Upper lobe of right lung (tissue), 1 donor: ENCODE measurements at regions not wholly inside any gene's neighbourhood (a gene's known extent, or its start where the extent isn't known, plus 50 kb on each side); places are given as distances from the start of the nearest gene placed in this dataset.

Source experiments
- ATAC-seq: fragments of 200-7000 bp; cut with Tn5 transposase; one replicate; pipeline ENCODE4 v1.9.1; 2020; ENCODE audit warnings: mild to moderate bottlenecking, moderate library complexity
- DNase-seq: peaks from one replicate; pipeline ENCODE4 v3.0.0-alpha.2; 2020
- H3K27ac ChIP-seq: fragments of 200-600 bp; one replicate; pipeline ENCODE4 v1.8.0; 2022
- H3K27me3 ChIP-seq: fragments of 200-600 bp; one replicate; pipeline ENCODE4 v1.8.0; 2022; ENCODE audit warnings: mild to moderate bottlenecking
- H3K36me3 ChIP-seq: fragments of 200-600 bp; one replicate; pipeline ENCODE4 v1.8.0; 2022
- H3K4me1 ChIP-seq: fragments of 200-600 bp; one replicate; pipeline ENCODE4 v1.8.0; 2022
- H3K4me3 ChIP-seq: fragments of 200-600 bp; one replicate; pipeline ENCODE4 v1.8.0; 2022; ENCODE audit warnings: mild to moderate bottlenecking
- H3K9me3 ChIP-seq: fragments of 200-600 bp; one replicate; pipeline ENCODE4 v1.8.0; 2022
- intact Hi-C: fragments of 100-400 bp; cut with DNase I; formaldehyde crosslinking; loops from one replicate; pipeline ENCODE4 v1.11.0; 2022
- TF ChIP-seq, protein P1 (sequence below): fragments of 200-600 bp; IDR thresholded peaks from one replicate; pipeline ENCODE4 v1.8.0; 2022; ENCODE audit warnings: antibody characterized with exemption
- donor health status: DM: no; HTN: yes; CAD: no; lungs with severe emphysema.

DNA sequence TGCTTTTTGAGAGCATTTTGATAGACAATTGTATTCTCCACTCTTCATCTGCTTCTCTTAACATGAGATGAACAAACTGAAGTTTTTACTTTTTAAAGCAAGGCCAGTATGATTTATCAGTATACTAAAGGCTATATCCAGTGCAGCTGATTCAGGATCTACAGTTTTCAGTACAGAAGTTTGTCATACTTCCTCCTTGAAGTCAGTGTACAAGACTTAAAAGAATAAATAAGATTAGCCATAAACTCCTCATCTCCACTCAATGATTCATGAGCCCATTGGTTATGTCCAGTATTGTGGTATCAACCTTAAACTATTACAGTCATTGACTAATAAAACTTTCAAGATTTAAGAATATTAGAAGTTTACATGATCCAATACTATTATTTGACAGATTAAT is 374.8 kb upstream of the EPHA7 start:
- DNase-seq (no peak), ATAC-seq (no peak)
- intact Hi-C loops: no loop called here
- no peak overlapping the region for H3K27ac ChIP-seq
- no peaks in the 10 kb centered on the region for H3K9me3 ChIP-seq
- no peak overlapping the region for H3K4me3 ChIP-seq
- no peaks in the 10 kb centered on the region for H3K36me3 ChIP-seq
- TF ChIP-seq, protein P1, sequence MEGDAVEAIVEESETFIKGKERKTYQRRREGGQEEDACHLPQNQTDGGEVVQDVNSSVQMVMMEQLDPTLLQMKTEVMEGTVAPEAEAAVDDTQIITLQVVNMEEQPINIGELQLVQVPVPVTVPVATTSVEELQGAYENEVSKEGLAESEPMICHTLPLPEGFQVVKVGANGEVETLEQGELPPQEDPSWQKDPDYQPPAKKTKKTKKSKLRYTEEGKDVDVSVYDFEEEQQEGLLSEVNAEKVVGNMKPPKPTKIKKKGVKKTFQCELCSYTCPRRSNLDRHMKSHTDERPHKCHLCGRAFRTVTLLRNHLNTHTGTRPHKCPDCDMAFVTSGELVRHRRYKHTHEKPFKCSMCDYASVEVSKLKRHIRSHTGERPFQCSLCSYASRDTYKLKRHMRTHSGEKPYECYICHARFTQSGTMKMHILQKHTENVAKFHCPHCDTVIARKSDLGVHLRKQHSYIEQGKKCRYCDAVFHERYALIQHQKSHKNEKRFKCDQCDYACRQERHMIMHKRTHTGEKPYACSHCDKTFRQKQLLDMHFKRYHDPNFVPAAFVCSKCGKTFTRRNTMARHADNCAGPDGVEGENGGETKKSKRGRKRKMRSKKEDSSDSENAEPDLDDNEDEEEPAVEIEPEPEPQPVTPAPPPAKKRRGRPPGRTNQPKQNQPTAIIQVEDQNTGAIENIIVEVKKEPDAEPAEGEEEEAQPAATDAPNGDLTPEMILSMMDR: no peak
- H3K27me3 ChIP-seq: no peaks in the 10 kb centered on the region
- H3K4me1 ChIP-seq: no peaks in the 10 kb centered on the region

DNA sequence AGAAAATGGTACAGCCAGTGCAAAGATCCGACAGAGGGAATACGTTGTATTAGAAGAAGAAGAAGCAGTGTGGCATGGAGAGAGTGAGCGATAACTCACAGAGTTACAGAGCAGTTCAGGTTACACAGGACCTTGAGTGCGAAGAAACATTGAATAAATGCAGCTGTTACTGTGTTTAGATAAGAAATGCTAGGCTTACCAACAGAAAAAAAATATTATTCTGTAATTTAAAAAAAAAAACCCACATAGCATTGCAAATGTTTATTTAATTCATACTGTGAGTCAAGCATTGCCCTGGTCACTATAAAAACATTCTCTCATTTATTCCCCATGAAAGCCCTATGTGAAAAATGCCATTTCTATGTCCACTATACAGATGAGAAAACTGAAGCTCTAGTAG is 373.4 kb upstream of the EPHA7 start:
- no peaks in the 10 kb centered on the region for H3K4me1 ChIP-seq
- intact Hi-C loops: no loop called here
- no peak overlapping the region for H3K4me3 ChIP-seq
- no peak for ATAC-seq
- H3K27me3 ChIP-seq: no peaks in the 10 kb centered on the region
- H3K27ac ChIP-seq: no peak overlapping the region
- TF ChIP-seq, protein P1: no peak
- no peaks in the 10 kb centered on the region for H3K9me3 ChIP-seq
- DNase-seq: no peak
- H3K36me3 ChIP-seq: no peaks in the 10 kb centered on the region

DNA sequence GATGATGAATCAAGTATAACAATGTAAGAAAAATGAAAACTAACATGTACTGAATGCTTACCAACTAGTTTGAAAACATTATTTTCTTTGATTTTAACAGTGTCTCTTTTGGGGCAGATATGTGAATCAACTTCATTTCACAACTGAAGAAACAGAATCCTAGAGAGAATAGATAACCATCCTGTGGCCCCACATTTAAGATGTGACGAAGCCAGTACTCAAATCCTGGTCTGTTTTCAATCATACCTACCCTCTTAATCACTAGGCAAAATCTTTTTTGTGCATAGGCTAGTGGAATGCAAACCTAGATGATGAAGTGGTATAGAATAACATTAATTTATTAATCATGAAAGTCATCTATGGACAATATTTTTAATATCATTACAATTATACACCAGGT is 371.6 kb upstream of the EPHA7 start:
- intact Hi-C loops: no loop called here
- H3K4me3 ChIP-seq: no peak overlapping the region
- no peak for ATAC-seq

DNA sequence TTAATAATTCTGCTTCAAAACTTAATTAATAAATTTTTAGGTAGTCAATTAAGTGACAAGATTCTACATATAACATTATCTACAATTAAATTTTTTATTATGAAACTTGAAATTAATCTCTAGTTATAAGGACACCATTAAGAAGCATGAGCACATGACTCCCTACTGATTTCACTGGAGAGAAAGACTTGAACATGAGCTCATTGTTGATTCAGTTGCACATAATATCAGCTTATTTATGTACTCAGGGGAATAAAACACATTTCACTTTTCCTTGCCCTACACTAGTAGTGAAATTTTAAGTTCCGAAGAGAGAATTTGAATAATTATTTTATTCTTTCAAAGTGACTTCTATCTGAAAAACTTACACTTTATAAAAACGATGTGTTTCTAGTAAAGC is 370.2 kb upstream of the EPHA7 start:
- DNase-seq (no peak), ATAC-seq (no peak)
- no peaks in the 10 kb centered on the region for H3K4me1 ChIP-seq
- H3K27me3 ChIP-seq: no peaks in the 10 kb centered on the region
- intact Hi-C loops: no loop called here
- no peaks in the 10 kb centered on the region for H3K9me3 ChIP-seq
- H3K4me3 ChIP-seq: no peak overlapping the region
- no peak overlapping the region for H3K27ac ChIP-seq
- no peaks in the 10 kb centered on the region for H3K36me3 ChIP-seq
- TF ChIP-seq, protein P1: no peak

More for the DNA sequence above, 371.6 kb upstream of the EPHA7 start:
- TF ChIP-seq, protein P1: no peak
- H3K27me3 ChIP-seq: no peaks in the 10 kb centered on the region
- H3K4me1 ChIP-seq: no peaks in the 10 kb centered on the region
- H3K27ac ChIP-seq: no peak overlapping the region
- H3K36me3 ChIP-seq: no peaks in the 10 kb centered on the region
- no peaks in the 10 kb centered on the region for H3K9me3 ChIP-seq
- DNase-seq: no peak

DNA sequence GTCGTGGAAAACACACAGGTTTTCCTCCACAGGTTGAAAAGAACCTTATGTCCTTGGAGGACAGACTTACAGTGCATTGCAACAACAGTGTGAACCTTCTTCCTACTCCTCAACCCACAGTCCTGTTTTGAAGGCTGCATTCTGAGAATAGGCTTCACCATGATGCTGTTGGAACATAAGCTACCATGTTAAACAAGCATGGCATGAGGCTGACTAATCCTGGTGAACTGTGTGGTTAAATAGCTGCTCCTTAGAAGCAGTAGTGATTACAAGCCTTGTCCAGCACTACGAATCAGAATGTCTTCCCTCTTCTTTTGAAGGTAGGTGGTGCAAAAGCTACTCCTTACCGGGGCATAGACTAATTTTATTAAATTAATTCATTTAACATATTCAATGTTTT is 368.5 kb upstream of the EPHA7 start:
- DNase-seq (no peak), ATAC-seq (no peak)
- Histone ChIP-seq H3K4me1 (no peaks in the 10 kb centered on the region), H3K27ac (no peak overlapping the region), H3K36me3 (no peaks in the 10 kb centered on the region), H3K9me3 (no peaks in the 10 kb centered on the region), H3K27me3 (no peaks in the 10 kb centered on the region), H3K4me3 (no peak overlapping the region)
- intact Hi-C loops: no loop called here
- TF ChIP-seq, protein P1: no peak
